ENCODE measurements at regions not wholly inside any gene's neighbourhood (a gene's known extent, or its start where the extent isn't known, plus 50 kb on each side); places are given as distances from the start of the nearest gene placed in this dataset.

- TF ChIP-seq, protein P1, sequence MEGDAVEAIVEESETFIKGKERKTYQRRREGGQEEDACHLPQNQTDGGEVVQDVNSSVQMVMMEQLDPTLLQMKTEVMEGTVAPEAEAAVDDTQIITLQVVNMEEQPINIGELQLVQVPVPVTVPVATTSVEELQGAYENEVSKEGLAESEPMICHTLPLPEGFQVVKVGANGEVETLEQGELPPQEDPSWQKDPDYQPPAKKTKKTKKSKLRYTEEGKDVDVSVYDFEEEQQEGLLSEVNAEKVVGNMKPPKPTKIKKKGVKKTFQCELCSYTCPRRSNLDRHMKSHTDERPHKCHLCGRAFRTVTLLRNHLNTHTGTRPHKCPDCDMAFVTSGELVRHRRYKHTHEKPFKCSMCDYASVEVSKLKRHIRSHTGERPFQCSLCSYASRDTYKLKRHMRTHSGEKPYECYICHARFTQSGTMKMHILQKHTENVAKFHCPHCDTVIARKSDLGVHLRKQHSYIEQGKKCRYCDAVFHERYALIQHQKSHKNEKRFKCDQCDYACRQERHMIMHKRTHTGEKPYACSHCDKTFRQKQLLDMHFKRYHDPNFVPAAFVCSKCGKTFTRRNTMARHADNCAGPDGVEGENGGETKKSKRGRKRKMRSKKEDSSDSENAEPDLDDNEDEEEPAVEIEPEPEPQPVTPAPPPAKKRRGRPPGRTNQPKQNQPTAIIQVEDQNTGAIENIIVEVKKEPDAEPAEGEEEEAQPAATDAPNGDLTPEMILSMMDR (IDR thresholded peaks at IDR 0.05) = no peak
- TF ChIP-seq POLR2A (IDR thresholded peaks at IDR 0.05) = no peak
- H3K4me1 ChIP-seq = peaks cover 0 to 16% (median 8%) of the 10 kb centered on the region in 3 donors
- H3K36me3 ChIP-seq = no peaks in the 10 kb centered on the region
- no peak for DNase-seq
- intact Hi-C loops (cut with DNase I) = no loop called here
- H3K4me3 ChIP-seq = no peak overlapping the region
- H3K27ac ChIP-seq = peak overlapping the region in 2 of 4 donors; percentile 36 to 87
- H3K9me3 ChIP-seq = peaks cover 0 to 6% (median 0%) of the 10 kb centered on the region in 3 donors
- WGBS, 2 donors = 64 to 71% methylated on average over 3 of the region's 3 CpGs
- H3K27me3 ChIP-seq = no peaks in the 10 kb centered on the region
These were observed 386.1 kb upstream of the NPVF start for GRCh38 chr7:25614415-25614814.

- intact Hi-C loops (cut with DNase I) = no loop called here
- Histone ChIP-seq H3K9me3 (peaks cover 0 to 6% (median 0%) of the 10 kb centered on the region in 3 donors), H3K27ac (peak overlapping the region; percentile 7 to 87 (median 43)), H3K4me3 (no peak overlapping the region), H3K36me3 (no peaks in the 10 kb centered on the region), H3K27me3 (no peaks in the 10 kb centered on the region), H3K4me1 (peaks cover 0 to 16% (median 8%) of the 10 kb centered on the region in 3 donors)
- no peak for DNase-seq
- 51 to 58% methylated on average over 4 of the region's 4 CpGs for WGBS, 2 donors
- TF ChIP-seq, protein P1 (IDR thresholded peaks at IDR 0.05) = no peak
- TF ChIP-seq POLR2A (IDR thresholded peaks at IDR 0.05) = no peak
These were observed 386.7 kb upstream of the NPVF start for GRCh38 chr7:25615003-25615402.

DNA sequence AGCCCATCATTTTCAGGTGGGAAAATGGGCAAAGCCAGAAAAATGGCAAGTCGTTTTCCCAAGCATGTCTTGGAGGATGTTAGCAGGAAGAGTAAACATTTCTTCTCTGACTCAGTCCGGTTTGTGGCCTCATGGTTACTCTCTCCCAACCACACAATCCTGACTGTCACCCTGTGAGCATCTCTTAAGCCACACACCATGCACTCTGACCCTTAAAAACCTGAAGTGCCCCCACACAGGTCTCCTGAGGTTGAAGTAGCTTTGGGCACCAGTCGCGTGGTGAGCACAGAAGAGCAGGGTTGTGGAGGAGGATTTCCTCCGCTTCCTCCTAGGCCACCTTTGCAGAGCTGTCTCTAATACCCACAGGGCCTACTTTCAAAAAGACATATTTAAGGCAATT is 387.3 kb upstream of the NPVF start:
- peaks cover 0 to 18% (median 8%) of the 10 kb centered on the region in 3 donors for H3K4me1 ChIP-seq
- no peak for DNase-seq
- peaks cover 0 to 6% (median 0%) of the 10 kb centered on the region in 3 donors for H3K9me3 ChIP-seq
- intact Hi-C loops (cut with DNase I) = no loop called here
- no peaks in the 10 kb centered on the region for H3K36me3 ChIP-seq
- TF ChIP-seq, protein P1 (IDR thresholded peaks at IDR 0.05) = no peak
- no peak for TF ChIP-seq POLR2A (IDR thresholded peaks at IDR 0.05)
- H3K27ac ChIP-seq = peak overlapping the region; percentile 7 to 87 (median 43)
- WGBS, 2 donors = 68 to 80% methylated on average over 5 of the region's 5 CpGs
- H3K4me3 ChIP-seq = no peak overlapping the region
- H3K27me3 ChIP-seq = no peaks in the 10 kb centered on the region

GRCh38 chr7:25617214-25617613 is 388.9 kb upstream of the NPVF start:
- intact Hi-C loops (cut with DNase I) = no loop called here
- Histone ChIP-seq H3K36me3 (no peaks in the 10 kb centered on the region), H3K27me3 (no peaks in the 10 kb centered on the region), H3K4me1 (peaks cover 0 to 23% (median 8%) of the 10 kb centered on the region in 3 donors), H3K4me3 (no peak overlapping the region), H3K9me3 (peaks cover 0 to 4% (median 0%) of the 10 kb centered on the region in 3 donors), H3K27ac (peak overlapping the region in 3 of 4 donors; percentile 49 to 87 (median 86))
- WGBS, 2 donors = 58 to 69% methylated on average over 4 of the region's 4 CpGs
- no peak for DNase-seq
- TF ChIP-seq, protein P1 (IDR thresholded peaks at IDR 0.05) = no peak
- no peak for TF ChIP-seq POLR2A (IDR thresholded peaks at IDR 0.05)

DNA sequence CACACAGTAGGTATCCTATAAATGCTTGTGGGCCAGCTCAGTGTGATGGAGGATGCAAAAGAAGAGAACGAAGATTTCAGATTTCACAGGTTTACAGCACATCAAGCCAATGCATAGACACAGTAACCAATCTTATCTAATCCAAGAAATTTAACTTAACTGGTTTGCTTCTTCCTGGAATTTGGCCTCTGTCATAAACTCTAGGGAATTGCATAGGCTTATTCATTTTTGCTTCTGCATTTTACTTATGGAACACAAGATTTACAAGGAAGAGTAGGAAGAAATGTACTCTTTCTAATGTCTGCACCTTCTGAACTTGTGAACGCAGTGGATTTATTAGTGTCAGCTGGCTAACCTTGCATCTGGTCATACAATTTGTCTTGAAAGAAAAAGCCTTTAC is 389.4 kb upstream of the NPVF start:
- H3K4me1 ChIP-seq = peaks cover 0 to 23% (median 8%) of the 10 kb centered on the region in 3 donors
- H3K36me3 ChIP-seq = no peaks in the 10 kb centered on the region
- peak overlapping the region in 3 of 4 donors; percentile 49 to 87 (median 86) for H3K27ac ChIP-seq
- H3K9me3 ChIP-seq = no peaks in the 10 kb centered on the region
- H3K27me3 ChIP-seq = no peaks in the 10 kb centered on the region
- intact Hi-C loops (cut with DNase I) = no loop called here
- no peak for TF ChIP-seq POLR2A (IDR thresholded peaks at IDR 0.05)
- TF ChIP-seq, protein P1 (IDR thresholded peaks at IDR 0.05) = no peak
- no peak overlapping the region for H3K4me3 ChIP-seq
- 88 to 91% methylated on average over 2 of the region's 2 CpGs for WGBS, 2 donors
- DNase-seq = no peak
